A673 (cell line): ENCODE measurements at regions not wholly inside any gene's neighbourhood (a gene's known extent, or its start where the extent isn't known, plus 50 kb on each side); places are given as distances from the start of the nearest gene placed in this dataset.

Experiments used
- BruUV-seq: library from RNA; stranded (reverse); fragments of 400-500 nt; replicated peaks from 2 replicates; lab custom pipeline; 2021; lab: Mats Ljungman, UMichigan
- CTCF ChIA-PET: fragments of 300-600 bp; sonication (Branson Sonifier 250); formaldehyde crosslinking; loops from one replicate; lab custom pipeline; 2022; ENCODE audit warnings: antibody characterized with exemption; lab: Charles Lee
- POLR2A ChIA-PET: fragments of 300-600 bp; sonication (Branson Sonifier 250); formaldehyde crosslinking; loops from one replicate; lab custom pipeline; 2022; ENCODE audit warnings: antibody characterized with exemption; ENCODE audit not compliant: low non-redundant PET; lab: Charles Lee
- DNase-seq: peaks from one replicate; pipeline ENCODE4 v3.0.0-alpha.2; 2015; ENCODE audit warnings: low spot score
- H3K27ac ChIP-seq: fragments of 200-600 bp; sonication (generic); 2 replicates; pipeline ENCODE4 v1.5.1; 2016; ENCODE audit warnings: mixed run types, low read depth, mild to moderate bottlenecking, mixed read lengths, antibody characterized with exemption, low read length; ENCODE audit not compliant: poor library complexity, severe bottlenecking
- H3K27me3 ChIP-seq: fragments of 200-600 bp; sonication (generic); replicated peaks from 2 replicates; pipeline ENCODE4 v1.6.1; 2017; ENCODE audit warnings: mixed run types, low read depth, mild to moderate bottlenecking, mixed read lengths, antibody characterized with exemption, low read length; ENCODE audit not compliant: insufficient read depth, poor library complexity
- H3K36me3 ChIP-seq: fragments of 200-600 bp; sonication (generic); 2 replicates; pipeline ENCODE4 v1.6.1; 2016; ENCODE audit warnings: mixed run types, mild to moderate bottlenecking, mixed read lengths, antibody characterized with exemption, low read length; ENCODE audit not compliant: insufficient read depth, poor library complexity, severe bottlenecking
- H3K4me1 ChIP-seq: fragments of 200-600 bp; sonication (generic); 2 replicates; pipeline ENCODE4 v1.6.1; 2017; ENCODE audit warnings: mixed run types, mild to moderate bottlenecking, mixed read lengths, antibody characterized with exemption, low read length; ENCODE audit not compliant: insufficient read depth, poor library complexity, severe bottlenecking
- H3K4me3 ChIP-seq: fragments of 200-600 bp; sonication (generic); 2 replicates; pipeline ENCODE4 v1.5.1; 2016; ENCODE audit warnings: low read depth, mixed run types, mild to moderate bottlenecking, mixed read lengths, low read length; ENCODE audit not compliant: poor library complexity, severe bottlenecking
- H3K9me3 ChIP-seq: fragments of 200-600 bp; sonication (generic); 2 replicates; pipeline ENCODE4 v1.6.1; 2016; ENCODE audit warnings: mixed run types, low read depth, mild to moderate bottlenecking, mixed read lengths, antibody characterized with exemption, low read length; ENCODE audit not compliant: poor library complexity, severe bottlenecking
- CTCF ChIP-seq: fragments of 300-800, 200-600 bp; sonication (generic); conservative IDR thresholded peaks from 2 replicates; pipeline ENCODE4 v1.5.1; 2017; ENCODE audit warnings: low read depth, mild to moderate bottlenecking, antibody characterized with exemption, low read length, moderate library complexity, mixed read lengths
- EZH2 ChIP-seq: fragments of 200-600 bp; sonication (generic); IDR thresholded peaks from 2 replicates; pipeline ENCODE4 v1.6.1; 2017; ENCODE audit warnings: borderline replicate concordance, low read depth, mild to moderate bottlenecking, mixed read lengths, antibody characterized with exemption, low read length; ENCODE audit not compliant: poor library complexity, severe bottlenecking
- intact Hi-C: fragments of 100-400 bp; cut with micrococcal nuclease; formaldehyde crosslinking; loops from one replicate; pipeline ENCODE4 v1.10.0; 2022; ENCODE audit not compliant: unreplicated experiment

GRCh38 chr1:187883356-187883755 lies 1054.6 kb downstream of the PLA2G4A start:
- H3K27me3 ChIP-seq, result no peaks in the 10 kb centered on the region
- no TSS peak for BruUV-seq
- no peak overlapping the region for H3K27ac ChIP-seq
- no peak overlapping the region for H3K4me3 ChIP-seq
- intact Hi-C loops, result no loop called here
- H3K4me1 ChIP-seq, result no peaks in the 10 kb centered on the region
- no peaks in the 10 kb centered on the region for H3K36me3 ChIP-seq
- no peak for TF ChIP-seq EZH2
- no peak for TF ChIP-seq CTCF
- ChIA-PET CTCF (no interaction called here), POLR2A (no interaction called here)
- no peak for DNase-seq
- no peaks in the 10 kb centered on the region for H3K9me3 ChIP-seq

- no peaks in the 10 kb centered on the region for H3K36me3 ChIP-seq
- no peaks in the 10 kb centered on the region for H3K27me3 ChIP-seq
- no peak overlapping the region for H3K4me3 ChIP-seq
- intact Hi-C loops, result no loop called here
- H3K9me3 ChIP-seq, result no peaks in the 10 kb centered on the region
- no peak overlapping the region for H3K27ac ChIP-seq
- DNase-seq, result peak; percentile 51
- ChIA-PET CTCF (no interaction called here), POLR2A (no interaction called here)
- H3K4me1 ChIP-seq, result no peaks in the 10 kb centered on the region
- no peak for TF ChIP-seq EZH2
- TF ChIP-seq CTCF, result no peak
- BruUV-seq, result no TSS peak
These were observed 1063.4 kb downstream of the PLA2G4A start for GRCh38 chr1:187891993-187892682.

- no peak for DNase-seq
- TF ChIP-seq EZH2, result no peak
- no peak for TF ChIP-seq CTCF
- POLR2A ChIA-PET, result no interaction called here
- Histone ChIP-seq H3K27me3 (no peaks in the 10 kb centered on the region), H3K9me3 (no peaks in the 10 kb centered on the region), H3K36me3 (no peaks in the 10 kb centered on the region), H3K4me3 (no peak overlapping the region), H3K4me1 (no peaks in the 10 kb centered on the region), H3K27ac (no peak overlapping the region)
- CTCF ChIA-PET, result no interaction called here
- BruUV-seq, result no TSS peak
- intact Hi-C loops, result no loop called here
These were observed 1063.9 kb downstream of the PLA2G4A start for GRCh38 chr1:187892683-187893039.
